Mesenteric fat pad (tissue), 1 donor: ENCODE measurements at regions not wholly inside any gene's neighbourhood (a gene's known extent, or its start where the extent isn't known, plus 50 kb on each side); places are given as distances from the start of the nearest gene placed in this dataset.
"Not testable (repeated sequence)": the region's sequence is repeated elsewhere in the genome, so short reads cannot be mapped to it uniquely, and the experiment has no call there.

ENCODE experiments used
- DNase-seq: peaks from one replicate; pipeline ENCODE4 v3.0.0-alpha.2; 2020; ENCODE audit warnings: low spot score
- donor health status: DM: yes; HTN: yes; CAD: no.

DNA sequence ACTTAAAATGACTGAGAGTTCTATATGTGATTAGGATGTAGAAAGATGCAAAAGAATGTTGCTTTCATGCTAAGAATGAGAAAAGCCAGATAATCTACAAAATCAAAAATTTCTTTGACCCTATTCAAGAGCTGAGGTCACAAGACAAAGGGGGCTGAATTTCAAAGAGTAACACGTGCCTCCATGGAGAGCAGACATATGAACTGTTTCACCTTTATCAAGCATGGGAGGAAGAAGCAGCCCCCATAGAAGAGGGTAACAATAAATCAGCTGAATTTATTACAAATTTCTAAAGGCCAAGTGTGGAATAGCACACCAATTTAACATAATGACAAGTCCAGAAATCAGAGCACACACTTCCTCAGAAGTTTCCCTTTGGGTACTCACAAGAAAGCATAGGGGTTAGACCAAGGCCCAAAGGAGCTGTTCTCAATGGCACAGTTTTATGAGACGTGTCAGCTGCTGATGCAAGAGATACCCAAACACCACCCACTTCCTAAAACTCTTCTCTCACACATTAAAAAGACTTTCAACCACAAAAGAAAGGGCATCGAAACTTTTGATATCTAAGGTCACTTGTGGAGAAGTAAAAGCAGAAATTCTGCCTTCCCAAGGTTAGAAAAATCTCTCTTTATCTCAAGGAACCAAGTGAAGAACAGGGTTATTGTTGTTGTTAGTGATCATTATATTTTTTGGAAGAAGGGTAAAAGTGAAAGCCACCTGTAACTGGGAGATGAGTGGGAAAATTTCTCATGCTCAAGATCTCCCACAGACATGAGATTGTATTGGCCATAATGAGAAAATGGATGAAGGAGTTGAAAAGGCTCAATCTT is 950.1 kb downstream of the TRIB2 start:
- no peak for DNase-seq

DNA sequence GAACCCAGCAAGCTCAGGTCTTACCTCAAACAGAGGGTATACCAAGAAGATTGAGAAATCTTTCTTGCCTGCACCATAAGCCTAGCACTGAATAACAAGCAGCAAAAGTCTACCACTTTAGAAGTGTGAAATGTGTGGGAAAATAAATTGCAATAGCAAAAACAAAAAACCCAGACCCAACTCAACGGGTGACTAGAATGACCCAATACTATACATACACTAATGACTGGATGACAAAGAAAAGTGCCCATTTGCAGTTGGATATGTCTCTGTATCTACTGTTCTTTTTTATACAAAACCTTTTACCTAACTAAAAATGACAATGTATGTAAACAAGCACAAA is 950.6 kb downstream of the TRIB2 start:
- no peak for DNase-seq

DNA sequence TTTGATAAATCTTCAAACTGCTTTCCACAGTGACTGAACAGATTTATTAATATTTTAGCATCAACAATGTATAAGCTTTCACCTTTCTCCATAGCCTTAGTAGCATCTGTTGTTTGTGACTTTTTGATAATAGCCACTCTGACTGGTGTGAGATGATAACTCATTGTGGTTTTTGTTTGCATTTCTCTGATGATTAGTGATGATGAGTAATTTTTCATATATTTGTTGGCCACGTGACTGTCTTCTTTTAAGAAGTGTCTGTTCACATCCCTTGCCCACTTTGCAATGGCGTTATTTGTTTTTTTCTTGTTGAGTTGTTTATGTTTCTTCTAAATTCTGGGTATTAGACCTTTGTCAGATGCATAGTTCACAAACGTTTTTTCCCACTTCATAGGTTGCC is 952.9 kb downstream of the TRIB2 start:
- DNase-seq: no peak

DNA sequence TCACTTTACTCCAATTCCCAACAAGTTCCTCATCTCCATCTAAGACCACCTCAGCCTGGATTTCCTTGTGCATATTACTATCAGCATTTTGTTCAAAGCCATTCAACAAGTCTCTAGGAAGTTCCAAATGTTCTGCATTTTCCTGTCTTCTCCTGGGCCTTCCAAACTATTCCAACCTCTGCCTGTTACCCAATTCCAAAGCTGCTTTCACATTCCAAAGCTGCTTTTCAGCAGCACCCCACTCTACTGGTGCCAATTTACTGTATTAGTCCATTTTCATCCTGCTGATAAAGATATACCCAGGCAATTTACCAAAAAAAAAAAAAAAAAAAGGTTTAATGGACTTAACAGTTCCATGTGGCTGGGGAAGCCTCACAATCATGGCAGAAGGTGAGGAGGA is 957.1 kb downstream of the TRIB2 start:
- not testable (repeated sequence) for DNase-seq

DNA sequence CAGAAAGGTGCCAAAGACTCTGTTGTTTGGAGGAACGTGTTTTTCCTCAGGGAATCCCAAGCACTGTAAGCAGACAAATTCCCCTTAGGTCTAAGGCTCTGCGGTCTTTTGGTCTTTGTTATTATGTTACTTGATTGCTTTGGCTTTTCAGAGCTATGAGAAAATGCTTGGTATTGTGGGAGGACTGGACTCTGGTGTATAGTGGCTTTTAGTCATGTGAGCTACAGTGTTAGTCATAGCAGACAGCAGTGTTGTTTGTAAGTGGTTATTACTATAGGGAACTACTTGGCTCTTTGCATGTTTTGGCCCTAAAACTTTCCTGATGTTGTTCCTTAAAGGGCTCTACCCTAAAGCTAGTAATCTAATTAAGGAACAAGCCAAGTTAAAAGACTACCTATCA is 956.2 kb upstream of the LRATD1 start:
- DNase-seq: no peak

DNA sequence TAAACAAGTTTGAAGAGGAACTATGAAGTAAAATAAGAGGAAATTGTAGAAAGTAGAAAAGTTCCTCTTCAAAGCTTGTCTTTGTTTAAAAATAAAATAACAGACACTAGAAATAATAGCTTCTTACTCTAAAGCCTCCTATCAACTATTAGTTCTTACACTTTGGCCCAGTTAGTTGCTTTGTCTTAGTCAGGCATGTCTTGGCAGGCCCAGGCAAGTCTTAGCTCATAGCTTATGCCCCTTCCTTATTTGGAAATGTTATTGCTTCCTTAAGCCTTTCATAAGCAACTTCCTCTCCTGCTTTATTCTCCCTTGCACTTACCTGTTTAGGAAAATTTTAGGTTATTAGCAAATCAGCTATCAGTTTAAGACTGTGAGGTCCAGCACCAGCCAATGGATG is 950.6 kb upstream of the LRATD1 start:
- DNase-seq: no peak

DNA sequence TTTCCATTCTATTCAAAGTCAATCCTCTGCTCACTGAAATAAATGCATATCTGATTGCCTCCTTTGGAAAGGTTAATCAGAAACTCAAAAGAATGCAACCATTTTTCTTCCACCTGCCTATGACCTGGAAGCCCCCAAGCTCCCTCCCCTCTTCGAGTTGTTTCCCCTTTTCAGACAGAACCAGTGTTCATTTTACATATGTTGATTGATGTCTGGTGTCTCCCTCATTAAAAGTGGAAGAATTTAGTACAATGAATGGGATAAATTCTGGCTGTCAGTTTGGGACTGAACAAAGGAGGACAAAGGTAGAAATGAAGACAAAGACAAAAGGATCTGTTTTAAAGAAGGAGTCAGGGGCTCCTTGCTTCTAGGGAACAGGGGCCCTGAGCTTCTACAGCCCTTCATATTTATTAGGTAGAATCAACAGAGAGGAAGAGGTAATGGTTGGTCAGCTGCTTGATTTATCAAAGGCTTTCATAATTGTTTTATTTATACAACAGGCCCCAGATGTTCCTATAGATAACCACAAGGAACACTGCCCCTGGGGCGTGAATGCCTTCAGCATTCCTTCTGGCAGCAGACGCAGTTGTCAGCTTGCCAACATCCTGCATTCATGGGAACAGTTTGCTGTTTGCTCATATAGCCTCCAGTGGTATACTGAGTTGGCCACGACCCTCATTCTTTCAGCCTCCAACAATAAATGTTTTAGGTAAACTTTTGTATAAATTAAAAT is 949.8 kb upstream of the LRATD1 start:
- no peak for DNase-seq

DNA sequence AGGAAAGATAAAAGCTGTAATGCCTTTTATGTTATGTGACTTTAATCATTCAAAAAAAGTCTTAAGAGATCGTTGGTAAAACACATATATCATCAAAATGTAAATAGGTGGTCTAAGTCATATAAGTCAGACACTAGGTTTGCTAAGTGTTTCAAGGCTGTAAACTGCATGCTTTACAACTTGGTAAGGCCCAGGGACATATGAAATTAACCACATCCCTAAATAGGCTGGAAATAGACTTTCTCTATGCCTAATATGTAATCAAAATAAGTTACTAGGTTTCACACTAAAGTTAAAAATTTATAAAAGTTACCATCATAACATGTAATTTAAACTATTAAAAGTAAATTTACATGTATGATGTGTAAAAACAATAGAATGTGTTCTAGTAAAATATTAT is 946.3 kb upstream of the LRATD1 start:
- no peak for DNase-seq

DNA sequence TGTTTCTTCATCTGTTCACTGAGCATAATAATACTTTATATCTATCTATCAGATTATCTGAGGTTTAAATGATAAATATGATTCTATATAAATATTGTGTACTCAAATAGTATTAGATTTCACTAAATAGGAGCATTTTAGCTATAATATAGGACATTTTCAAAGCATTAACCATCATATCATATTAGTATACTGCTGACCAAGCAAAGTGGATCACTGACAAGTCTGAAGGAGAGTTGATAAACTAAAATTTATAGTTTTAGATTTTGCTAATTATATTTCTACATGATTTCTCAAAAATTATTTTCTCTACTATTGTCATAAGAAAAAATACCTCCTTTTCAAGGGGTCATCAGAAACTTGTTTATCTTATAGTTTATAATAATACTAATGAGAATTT is 937.8 kb upstream of the LRATD1 start:
- DNase-seq: no peak

DNA sequence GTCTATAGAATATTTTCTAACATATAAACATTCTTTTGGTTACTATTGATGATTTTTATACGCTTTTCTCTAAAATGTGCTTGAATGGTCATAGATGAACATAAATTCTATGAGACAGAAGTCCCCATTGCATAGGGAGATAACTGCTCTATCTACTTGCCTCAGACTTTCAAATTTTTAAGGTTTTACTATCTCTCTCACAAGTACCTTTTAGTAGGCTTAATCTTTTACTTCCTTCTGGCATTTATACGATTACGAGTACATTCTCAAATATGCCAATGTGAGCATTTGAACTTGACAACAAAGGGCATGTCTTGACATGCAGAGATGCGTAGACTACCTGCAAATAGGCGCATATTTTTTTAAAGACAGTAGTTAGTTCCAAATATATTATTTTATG is 935.9 kb upstream of the LRATD1 start:
- DNase-seq: no peak

DNA sequence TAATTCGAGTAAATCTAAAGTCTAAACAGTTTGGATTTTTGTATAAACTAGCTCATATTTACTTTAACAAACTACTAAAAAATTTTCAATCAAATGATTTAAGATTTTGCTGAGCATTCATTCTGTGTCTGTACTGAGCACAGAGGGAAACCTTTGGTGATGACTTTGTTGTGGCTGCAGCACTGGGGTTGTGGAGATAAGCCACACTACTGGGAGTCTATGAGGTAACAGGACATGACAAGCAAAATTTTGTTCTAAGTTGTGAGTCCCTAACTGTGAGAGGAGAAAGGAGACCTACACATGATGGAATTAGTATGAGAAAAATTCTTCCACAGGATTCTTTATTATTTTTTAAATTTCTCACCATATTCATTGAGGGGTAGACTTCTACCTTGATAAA is 933.7 kb upstream of the LRATD1 start:
- no peak for DNase-seq

DNA sequence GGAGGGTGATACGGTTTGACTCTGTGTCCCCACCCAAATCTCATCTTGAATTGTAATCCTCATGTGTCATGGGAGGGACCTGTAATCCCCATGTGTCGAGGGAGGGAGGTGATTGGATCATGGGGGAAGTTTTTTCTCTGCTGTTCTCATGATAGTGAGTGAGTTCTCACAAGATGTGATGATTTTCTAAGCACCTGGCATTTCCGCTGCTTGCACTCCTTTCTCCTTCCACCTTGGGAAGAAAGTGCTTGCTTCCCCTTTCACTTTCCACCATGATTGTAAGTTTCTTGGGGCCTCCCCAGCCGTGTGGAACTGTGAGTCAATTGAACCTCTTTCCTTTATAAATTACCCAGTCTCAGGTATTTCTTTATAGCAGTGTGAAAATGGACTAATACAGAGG is 932.6 kb upstream of the LRATD1 start:
- DNase-seq: not testable (repeated sequence)

DNA sequence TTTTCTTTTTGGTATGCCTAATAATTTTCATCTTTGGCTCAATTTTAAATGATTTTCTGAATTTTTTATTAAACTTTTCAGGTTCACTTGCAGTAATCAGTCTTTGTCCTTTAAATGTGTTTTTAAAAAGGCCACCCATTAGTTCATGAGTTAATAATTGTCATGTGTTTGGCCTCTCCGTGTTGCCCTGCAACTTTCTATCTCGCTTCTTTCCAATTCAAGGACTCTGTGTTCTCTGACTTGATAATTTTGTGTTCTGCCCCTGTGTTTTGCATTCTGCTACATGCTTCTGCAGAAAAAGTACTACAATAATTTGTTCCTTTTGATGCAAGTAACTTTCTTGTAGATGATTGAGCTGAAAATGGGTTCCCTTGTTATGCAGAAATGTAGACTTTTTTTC is 921.4 kb upstream of the LRATD1 start:
- no peak for DNase-seq

DNA sequence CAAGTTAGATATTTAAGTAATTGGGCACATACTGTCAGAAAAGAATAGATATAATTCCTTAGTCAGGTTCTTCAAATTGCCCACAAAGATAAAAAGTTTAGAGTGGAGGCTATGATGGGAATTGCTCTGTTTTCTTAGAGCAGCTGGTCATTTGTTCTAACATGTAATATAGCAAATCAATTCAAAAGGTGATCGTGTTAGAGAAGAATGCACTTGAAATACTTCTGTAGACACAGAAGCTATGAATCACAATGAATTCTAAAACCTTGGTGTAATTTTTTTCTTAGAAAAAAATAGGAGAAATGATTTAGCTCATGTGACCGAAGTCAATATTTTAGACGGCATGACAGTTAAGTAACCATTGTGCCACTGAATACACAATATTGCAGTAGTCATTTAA is 918.1 kb upstream of the LRATD1 start:
- no peak for DNase-seq

DNA sequence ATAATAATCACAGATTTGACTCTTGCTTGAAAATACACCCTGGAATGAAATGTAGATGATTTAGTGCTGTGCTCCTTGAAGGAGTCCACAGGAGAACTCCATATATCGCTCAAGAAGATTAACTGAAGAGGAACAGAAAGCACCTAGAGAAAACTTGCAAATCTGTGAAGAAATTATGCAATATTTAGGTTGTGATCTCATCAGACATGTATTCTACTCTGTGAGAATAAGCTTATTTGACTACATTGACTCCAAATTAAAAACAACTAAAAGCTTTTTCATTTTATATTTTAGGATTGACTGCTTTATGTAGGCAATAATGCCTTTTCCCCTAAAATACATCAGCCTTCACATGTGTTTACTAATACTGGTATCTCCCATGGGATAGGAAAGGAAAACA is 906.6 kb upstream of the LRATD1 start:
- no peak for DNase-seq

DNA sequence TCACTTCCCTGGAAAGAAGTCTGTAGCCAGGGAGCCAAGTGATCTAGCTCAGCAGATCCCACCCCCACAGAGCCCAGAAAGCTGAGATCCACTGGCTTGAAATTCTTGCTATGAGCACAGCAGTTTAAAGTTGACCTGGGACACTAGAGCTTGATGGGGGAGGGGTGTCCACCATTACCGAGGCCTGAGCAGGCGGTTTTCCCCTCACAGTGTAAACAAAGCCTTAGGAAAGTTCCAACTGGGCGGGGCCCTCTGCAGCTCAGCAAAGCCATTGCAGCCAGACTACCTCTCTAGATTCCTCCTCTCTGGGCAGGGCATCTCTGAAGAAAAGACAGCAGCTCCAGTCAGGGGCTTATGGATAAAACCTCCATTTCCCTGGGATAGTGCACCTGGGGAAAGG is 887.2 kb upstream of the LRATD1 start:
- DNase-seq: no peak

DNA sequence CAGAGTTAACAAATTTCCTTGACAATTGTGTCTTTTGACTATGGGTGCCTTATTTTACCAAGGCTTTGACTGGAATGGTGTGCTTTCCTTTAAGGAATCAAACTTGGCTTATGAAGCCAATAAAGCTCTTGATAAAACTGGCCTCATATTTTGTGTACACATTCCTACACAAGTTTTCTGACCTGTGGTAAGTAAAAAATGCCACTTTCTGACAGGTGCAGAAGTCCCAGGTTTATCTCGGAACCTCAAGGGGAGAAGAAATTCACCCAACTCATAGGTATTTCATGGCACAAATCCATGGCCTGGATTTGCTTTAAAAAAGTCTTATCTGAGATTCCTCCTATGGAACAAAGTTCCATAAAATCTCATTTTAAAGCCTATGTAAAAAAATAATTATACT is 880.6 kb upstream of the LRATD1 start:
- DNase-seq: no peak

DNA sequence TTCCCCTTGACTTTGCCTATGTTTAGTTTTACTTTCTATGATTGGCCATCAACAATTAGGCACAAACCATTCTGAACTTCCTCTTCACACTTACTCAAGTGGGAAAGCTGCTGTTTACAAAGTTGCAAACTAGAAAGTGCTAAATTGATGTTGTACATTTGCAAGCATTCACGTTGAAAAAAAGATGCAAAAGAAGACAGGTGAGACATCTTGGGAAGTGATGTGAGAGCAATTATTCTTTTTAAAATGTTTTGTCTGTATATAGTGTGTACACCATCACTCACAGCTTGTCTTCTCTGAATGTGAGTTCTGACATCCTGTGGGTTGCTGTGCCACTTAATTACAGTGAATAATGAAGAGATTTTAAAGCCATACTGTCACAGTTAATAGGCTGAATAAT is 874.1 kb upstream of the LRATD1 start:
- no peak for DNase-seq

DNA sequence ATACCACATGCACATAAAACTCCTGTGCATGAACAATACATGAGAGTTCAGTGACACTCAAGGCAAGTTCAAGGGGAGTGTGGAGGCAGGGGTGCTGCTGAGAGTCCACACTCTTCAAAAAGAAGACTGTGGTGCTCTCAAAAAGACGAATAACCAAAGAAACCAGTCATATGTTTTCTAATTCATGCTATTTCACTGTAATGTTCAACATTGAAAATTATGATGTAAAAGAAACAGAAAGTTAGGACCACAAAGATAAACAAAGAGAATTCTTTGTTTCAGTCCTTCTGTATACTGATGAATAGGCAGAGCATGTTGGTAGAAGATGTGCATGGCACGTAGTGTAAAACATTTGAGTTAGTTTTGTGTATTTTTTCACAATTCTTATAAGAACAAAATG is 864.2 kb upstream of the LRATD1 start:
- no peak for DNase-seq

DNA sequence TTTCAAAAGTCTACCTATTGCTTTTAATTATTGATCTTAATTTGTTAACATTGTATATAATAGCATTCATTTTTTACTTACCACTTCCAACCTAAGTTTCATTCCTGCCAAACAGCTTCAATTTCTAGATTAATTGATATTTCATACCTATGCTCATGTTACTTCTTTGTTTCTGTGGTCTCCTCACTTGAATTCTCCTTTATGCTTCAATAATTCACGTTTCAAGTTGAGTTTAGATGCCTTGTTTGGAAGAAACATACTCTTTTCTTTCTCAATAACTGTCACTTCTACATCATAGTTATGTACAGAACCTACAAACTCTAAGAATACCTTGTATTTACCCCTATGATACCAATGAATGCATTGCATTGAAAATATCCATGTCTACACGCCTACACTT is 862.2 kb upstream of the LRATD1 start:
- no peak for DNase-seq

DNA sequence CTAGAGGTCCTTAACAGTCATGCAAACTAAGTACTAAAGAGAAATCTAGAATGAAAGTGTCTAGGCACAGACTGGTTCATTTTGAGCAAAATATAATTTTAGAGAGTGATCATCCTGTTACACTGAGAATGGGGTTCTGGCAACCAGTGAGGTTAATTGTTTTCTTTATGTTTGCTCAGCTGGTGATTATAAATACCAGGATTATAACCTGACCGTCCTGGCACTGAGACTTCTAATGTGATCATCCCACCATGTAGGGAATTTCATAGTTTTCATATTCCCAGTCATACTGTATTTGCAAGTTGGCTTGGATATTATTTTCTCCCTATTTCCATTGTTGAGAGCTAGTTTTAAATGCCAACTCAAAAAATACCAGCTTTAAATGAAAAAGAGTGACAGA is 852.5 kb upstream of the LRATD1 start:
- no peak for DNase-seq

DNA sequence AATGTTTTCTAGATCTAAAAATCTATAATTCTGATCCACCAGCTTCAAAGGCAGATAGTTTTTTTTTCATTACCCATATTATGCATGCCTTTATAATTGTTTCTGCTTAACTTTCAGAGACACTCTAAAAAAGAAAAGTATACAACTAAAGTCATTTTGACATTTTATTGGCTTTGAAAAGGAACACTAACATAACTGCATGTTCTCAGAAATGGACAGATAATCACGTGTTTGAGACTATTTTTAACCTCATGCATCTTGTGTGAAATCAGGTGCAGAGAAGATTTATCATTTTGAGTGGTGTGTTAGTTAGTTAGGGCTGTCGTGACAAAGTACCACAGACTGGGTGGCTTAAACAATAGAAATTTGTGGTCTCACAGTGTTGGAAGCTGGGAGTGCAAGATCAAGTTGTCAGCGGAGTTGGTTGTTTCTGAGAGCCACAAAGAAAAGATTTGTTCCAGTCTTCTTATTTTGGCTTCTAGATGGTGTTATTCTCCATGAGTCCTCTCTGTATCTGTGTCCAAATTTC is 841.4 kb upstream of the LRATD1 start:
- DNase-seq: no peak

DNA sequence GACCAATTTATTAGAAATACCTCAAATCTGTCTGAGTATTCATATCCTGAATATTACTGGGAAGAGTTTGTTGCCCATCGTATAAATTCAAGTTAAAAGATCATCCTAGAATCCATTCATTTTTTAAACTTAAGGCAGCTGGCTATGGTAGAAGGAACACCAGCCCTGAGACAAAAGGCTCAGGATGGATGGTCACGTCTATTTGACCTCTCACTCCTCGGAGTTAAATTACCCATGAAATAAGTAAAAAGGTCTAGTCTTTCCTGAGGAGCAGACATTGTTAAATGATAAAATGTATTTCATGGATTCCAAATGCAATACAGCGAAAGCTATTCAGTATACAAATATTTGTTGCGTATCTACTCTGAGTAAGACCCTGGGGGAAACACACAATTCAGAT is 826.0 kb upstream of the LRATD1 start:
- DNase-seq: no peak
